Spinal cord (tissue), 9 donors: ENCODE measurements at regions not wholly inside any gene's neighbourhood (a gene's known extent, or its start where the extent isn't known, plus 50 kb on each side); places are given as distances from the start of the nearest gene placed in this dataset.

ENCODE experiments used
- DNase-seq, 6 donors: peaks; one replicate each; pipeline versions ENCODE4 v3.0.0 to v3.0.0-alpha.2; 2013 to 2015; ENCODE audit warnings: low spot score in 6 of 6, low read depth in 4 of 6
- H3K27ac ChIP-seq: one replicate; pipeline ENCODE4 v1.5.1; 2013; ENCODE audit warnings: low read depth, low read length, control low read depth
- H3K27me3 ChIP-seq: one replicate; pipeline ENCODE4 v1.6.1; 2013; ENCODE audit warnings: low read length; ENCODE audit not compliant: control insufficient read depth, insufficient read depth
- H3K36me3 ChIP-seq: one replicate; pipeline ENCODE4 v1.6.1; 2013; ENCODE audit warnings: low read length; ENCODE audit not compliant: control insufficient read depth, insufficient read depth
- H3K4me1 ChIP-seq: one replicate; pipeline ENCODE4 v1.6.1; 2013; ENCODE audit warnings: low read length; ENCODE audit not compliant: control insufficient read depth, insufficient read depth
- H3K4me3 ChIP-seq: one replicate; pipeline ENCODE4 v1.5.1; 2013; ENCODE audit warnings: low read depth, low read length, control low read depth
- H3K9me3 ChIP-seq: one replicate; pipeline ENCODE4 v1.6.1; 2013; ENCODE audit warnings: low read length; ENCODE audit not compliant: control insufficient read depth, insufficient read depth
- WGBS: methylation state at CpG from one replicate; pipeline ENCODE4 v1.1.5; 2013; ENCODE audit warnings: missing lambda C conversion rate; ENCODE audit not compliant: insufficient coverage; 5-methylcytosine and 5-hydroxymethylcytosine counted together
- donor health status: healthy.

- H3K9me3 ChIP-seq: peaks cover 2% of the 10 kb centered on the region
- no peaks in the 10 kb centered on the region for H3K36me3 ChIP-seq
- DNase-seq: no peak
- no CpG with 5 or more reads among the region's 2 CpGs for WGBS
- no peaks in the 10 kb centered on the region for H3K27me3 ChIP-seq
- no peak overlapping the region for H3K27ac ChIP-seq
- no peaks in the 10 kb centered on the region for H3K4me1 ChIP-seq
- no peak overlapping the region for H3K4me3 ChIP-seq
These were observed 103.7 kb downstream of the FEM1C start for GRCh38 chr5:115440782-115441451.

- no peaks in the 10 kb centered on the region for H3K27me3 ChIP-seq
- H3K27ac ChIP-seq: no peak overlapping the region
- no peak for DNase-seq
- H3K4me1 ChIP-seq: no peaks in the 10 kb centered on the region
- no CpG with 5 or more reads among the region's 2 CpGs for WGBS
- H3K36me3 ChIP-seq: no peaks in the 10 kb centered on the region
- H3K9me3 ChIP-seq: peaks cover 2% of the 10 kb centered on the region
- no peak overlapping the region for H3K4me3 ChIP-seq
These were observed 104.9 kb downstream of the FEM1C start for GRCh38 chr5:115439639-115440038.

GRCh38 chr5:115439042-115439441 lies 105.5 kb downstream of the FEM1C start:
- 100% methylated on average over 1 of the region's 2 CpGs for WGBS
- Histone ChIP-seq H3K36me3 (no peaks in the 10 kb centered on the region), H3K27me3 (no peaks in the 10 kb centered on the region), H3K9me3 (peaks cover 2% of the 10 kb centered on the region), H3K4me3 (no peak overlapping the region), H3K4me1 (no peaks in the 10 kb centered on the region), H3K27ac (no peak overlapping the region)
- DNase-seq: no peak

GRCh38 chr5:115435778-115436712 lies 108.5 kb downstream of the FEM1C start:
- WGBS: no CpG with 5 or more reads among the region's 3 CpGs
- H3K27ac ChIP-seq: no peak overlapping the region
- peaks cover 2% of the 10 kb centered on the region for H3K9me3 ChIP-seq
- no peaks in the 10 kb centered on the region for H3K27me3 ChIP-seq
- no peak for DNase-seq
- no peaks in the 10 kb centered on the region for H3K36me3 ChIP-seq
- H3K4me3 ChIP-seq: no peak overlapping the region
- no peaks in the 10 kb centered on the region for H3K4me1 ChIP-seq

GRCh38 chr5:115435065-115435777 lies 109.4 kb downstream of the FEM1C start:
- H3K36me3 ChIP-seq: no peaks in the 10 kb centered on the region
- no peaks in the 10 kb centered on the region for H3K27me3 ChIP-seq
- H3K4me3 ChIP-seq: no peak overlapping the region
- 85% methylated on average over 2 of the region's 4 CpGs for WGBS
- no peak overlapping the region for H3K27ac ChIP-seq
- DNase-seq: peak in 1 of 6 donors; percentile 65
- peaks cover 2% of the 10 kb centered on the region for H3K9me3 ChIP-seq
- no peaks in the 10 kb centered on the region for H3K4me1 ChIP-seq

- DNase-seq: no peak
- Histone ChIP-seq H3K36me3 (no peaks in the 10 kb centered on the region), H3K4me3 (no peak overlapping the region), H3K27me3 (no peaks in the 10 kb centered on the region), H3K9me3 (no peaks in the 10 kb centered on the region), H3K27ac (no peak overlapping the region), H3K4me1 (no peaks in the 10 kb centered on the region)
These were observed 110.7 kb downstream of the FEM1C start for GRCh38 chr5:115433918-115434317.

GRCh38 chr5:115432691-115433090 lies 111.9 kb downstream of the FEM1C start:
- H3K4me3 ChIP-seq: no peak overlapping the region
- H3K4me1 ChIP-seq: no peaks in the 10 kb centered on the region
- no peaks in the 10 kb centered on the region for H3K9me3 ChIP-seq
- no peaks in the 10 kb centered on the region for H3K36me3 ChIP-seq
- H3K27ac ChIP-seq: no peak overlapping the region
- DNase-seq: peak in 1 of 6 donors; percentile 24
- H3K27me3 ChIP-seq: no peaks in the 10 kb centered on the region

- H3K27ac ChIP-seq: no peak overlapping the region
- no peaks in the 10 kb centered on the region for H3K27me3 ChIP-seq
- H3K4me3 ChIP-seq: no peak overlapping the region
- no peaks in the 10 kb centered on the region for H3K4me1 ChIP-seq
- no peaks in the 10 kb centered on the region for H3K36me3 ChIP-seq
- H3K9me3 ChIP-seq: no peaks in the 10 kb centered on the region
- WGBS: 88% methylated on average over 1 of the region's 1 CpG
- no peak for DNase-seq
These were observed 113.5 kb downstream of the FEM1C start for GRCh38 chr5:115431116-115431515.

GRCh38 chr5:115430374-115430773 lies 114.2 kb downstream of the FEM1C start:
- H3K9me3 ChIP-seq: no peaks in the 10 kb centered on the region
- no peaks in the 10 kb centered on the region for H3K36me3 ChIP-seq
- 91% methylated on average over 2 of the region's 2 CpGs for WGBS
- no peak overlapping the region for H3K27ac ChIP-seq
- no peaks in the 10 kb centered on the region for H3K27me3 ChIP-seq
- no peaks in the 10 kb centered on the region for H3K4me1 ChIP-seq
- no peak overlapping the region for H3K4me3 ChIP-seq
- DNase-seq: no peak
